HCT116 (cell line): ENCODE measurements at regions not wholly inside any gene's neighbourhood (a gene's known extent, or its start where the extent isn't known, plus 50 kb on each side); places are given as distances from the start of the nearest gene placed in this dataset.

ENCODE experiments used
- ATAC-seq: fragments of 200-7000 bp; cut with Tn5 transposase; 2 replicates; pipeline ENCODE4 v1.9.1; 2020; ENCODE audit warnings: mild to moderate bottlenecking, moderate library complexity
- BruUV-seq: library from RNA; stranded (reverse); fragments of 400-500 nt; replicated peaks from 2 replicates; lab custom pipeline; 2021; lab: Mats Ljungman, UMichigan
- CTCF ChIA-PET: fragments of 300-600 bp; sonication (Branson Sonifier 250); formaldehyde crosslinking; loops from one replicate; lab custom pipeline; 2021; ENCODE audit warnings: antibody characterized with exemption; lab: Charles Lee
- POLR2A ChIA-PET: fragments of 300-600, 350-600 bp; sonication (Branson Sonifier 250); formaldehyde crosslinking; loops from one replicate; lab custom pipeline; 2021; ENCODE audit warnings: antibody characterized with exemption; lab: Charles Lee
- RAD21 ChIA-PET, 2 experiments: fragments of 300-600 bp; sonication (Branson Sonifier 250); formaldehyde crosslinking; loops; one replicate each; lab custom pipeline; 2023; ENCODE audit warnings: low total read pairs in 2 of 2; ENCODE audit not compliant: uncharacterized antibody in 2 of 2, unreplicated experiment in 2 of 2, low non-redundant PET in 1 of 2; lab: Charles Lee
- DNase-seq: peaks from one replicate; pipeline ENCODE4 v3.0.0-alpha.2; 2010; ENCODE audit warnings: low read depth, low spot score
- H2AFZ ChIP-seq: fragments of 200-600 bp; shearing (Covaris generic), sonication (generic); 2 replicates; pipeline ENCODE4 v1.6.1; 2017; ENCODE audit warnings: low read depth, mixed run types, mixed read lengths, antibody characterized with exemption, low read length; ENCODE audit not compliant: poor library complexity, severe bottlenecking
- H3K27ac ChIP-seq: 2 replicates; pipeline ENCODE4 v1.5.1; 2012; ENCODE audit warnings: low read depth, low read length
- H3K27me3 ChIP-seq: fragments of 200-600 bp; sonication (generic); 2 replicates; pipeline ENCODE4 v1.6.1; 2016; ENCODE audit warnings: mixed run types, low read length, mixed read lengths; ENCODE audit not compliant: insufficient read depth
- H3K36me3 ChIP-seq, 2 experiments: fragments of 200-500 bp in 1 of 2; fragments of 200-600 bp in 1 of 2; sonication (Bioruptor generic) in 1 of 2; sonication (generic) in 1 of 2; 2 replicates each; pipeline versions ENCODE4 v1.5.1 to v1.6.1; 2014 to 2016; ENCODE audit warnings: low read length in 2 of 2, inconsistent platforms in 1 of 2, mixed read lengths in 1 of 2, mixed run types in 1 of 2; ENCODE audit not compliant: insufficient read depth in 2 of 2, control insufficient read depth in 1 of 2
- H3K4me1 ChIP-seq, 2 experiments: fragments of 200-600 bp in 1 of 2; sonication (generic) in 1 of 2; 2 replicates each; pipeline versions ENCODE4 v1.5.1 to v1.6.1; 2012 to 2017; ENCODE audit warnings: low read length in 2 of 2, inconsistent platforms in 1 of 2, mild to moderate bottlenecking in 1 of 2, mixed read lengths in 1 of 2, mixed run types in 1 of 2, moderate library complexity in 1 of 2; ENCODE audit not compliant: insufficient read depth in 2 of 2, control insufficient read depth in 1 of 2
- H3K4me2 ChIP-seq: fragments of 200-600 bp; sonication (generic); 2 replicates; pipeline ENCODE4 v1.6.1; 2017; ENCODE audit warnings: mixed run types, low read length, mixed read lengths
- H3K4me3 ChIP-seq, 2 experiments: fragments of 200-600 bp in 1 of 2; sonication (generic) in 1 of 2; replicated peaks in 1 of 2; 2 replicates each; pipeline ENCODE4 v1.5.1; 2011 to 2016; ENCODE audit warnings: low read length in 2 of 2, control low read depth in 1 of 2, low read depth in 1 of 2, mild to moderate bottlenecking in 1 of 2, mixed read lengths in 1 of 2, mixed run types in 1 of 2
- H3K79me2 ChIP-seq: fragments of 200-600 bp; sonication (generic); 2 replicates; pipeline ENCODE4 v1.6.1; 2017; ENCODE audit warnings: mild to moderate bottlenecking, mixed run types, low read length, moderate library complexity, mixed read lengths; ENCODE audit not compliant: insufficient read depth
- H3K9ac ChIP-seq: fragments of 200-600 bp; sonication (generic); 2 replicates; pipeline ENCODE4 v1.6.1; 2016; ENCODE audit warnings: low read length, mixed read lengths
- H3K9me2 ChIP-seq: fragments of 200-600 bp; sonication (generic), shearing (Covaris generic); 2 replicates; pipeline ENCODE4 v1.6.1; 2017; ENCODE audit warnings: mixed run types, mild to moderate bottlenecking, moderate library complexity; ENCODE audit not compliant: insufficient read depth
- H3K9me3 ChIP-seq, 2 experiments: fragments of 200-500 bp in 1 of 2; fragments of 200-600 bp in 1 of 2; sonication (Bioruptor generic) in 1 of 2; sonication (generic) in 1 of 2; 2 replicates each; pipeline ENCODE4 v1.6.1; 2014 to 2017; ENCODE audit warnings: low read length in 2 of 2, mixed read lengths in 2 of 2, inconsistent platforms in 1 of 2, low read depth in 1 of 2, mild to moderate bottlenecking in 1 of 2, mixed run types in 1 of 2, moderate library complexity in 1 of 2; ENCODE audit not compliant: control insufficient read depth in 1 of 2, insufficient read depth in 1 of 2
- H4K20me1 ChIP-seq: fragments of 200-600 bp; sonication (generic), shearing (Covaris generic); 2 replicates; pipeline ENCODE4 v1.6.1; 2017; ENCODE audit warnings: mixed run types, mild to moderate bottlenecking, moderate library complexity; ENCODE audit not compliant: insufficient read depth
- CEBPB ChIP-seq: IDR thresholded peaks from 2 replicates; pipeline ENCODE4 v1.6.1; 2012; ENCODE audit warnings: low read depth
- EZH2phosphoT487 ChIP-seq: fragments of 200-600 bp; IDR thresholded peaks from 2 replicates; pipeline ENCODE4 v1.6.1; 2018; ENCODE audit warnings: antibody characterized with exemption, borderline replicate concordance
- FOSL1 ChIP-seq: IDR thresholded peaks from 2 replicates; pipeline ENCODE4 v1.6.1; 2012; ENCODE audit warnings: low read depth
- POLR2AphosphoS5 ChIP-seq: IDR thresholded peaks from 2 replicates; pipeline ENCODE4 v1.6.1; 2011; ENCODE audit warnings: mild to moderate bottlenecking, low read depth, low read length, moderate library complexity
- RAD21 ChIP-seq: IDR thresholded peaks from 2 replicates; pipeline ENCODE4 v1.6.1; 2012; ENCODE audit warnings: low read depth, mild to moderate bottlenecking
- SIN3A ChIP-seq: IDR thresholded peaks from 2 replicates; pipeline ENCODE4 v1.6.1; 2012; ENCODE audit warnings: low read depth
- SP1 ChIP-seq: IDR thresholded peaks from 2 replicates; pipeline ENCODE4 v1.6.1; 2012; ENCODE audit warnings: low read depth
- ZFX ChIP-seq: fragments of 450-650 bp; IDR thresholded peaks from 2 replicates; pipeline ENCODE4 v1.6.1; 2017
- intact Hi-C: fragments of 100-400 bp; cut with micrococcal nuclease; formaldehyde crosslinking; loops from 2 replicates; pipeline ENCODE4 v1.10.0; 2022
- TF ChIP-seq, protein P1 (sequence below): IDR thresholded peaks from 2 replicates; pipeline ENCODE4 v1.6.1; 2011; ENCODE audit warnings: mild to moderate bottlenecking, low read length, moderate library complexity; ENCODE audit not compliant: insufficient replicate concordance; ENCODE audit errors: extremely low read depth
- TF ChIP-seq, protein P2 (sequence below): IDR thresholded peaks from 2 replicates; pipeline ENCODE4 v1.6.1; 2012; ENCODE audit warnings: low read depth

DNA sequence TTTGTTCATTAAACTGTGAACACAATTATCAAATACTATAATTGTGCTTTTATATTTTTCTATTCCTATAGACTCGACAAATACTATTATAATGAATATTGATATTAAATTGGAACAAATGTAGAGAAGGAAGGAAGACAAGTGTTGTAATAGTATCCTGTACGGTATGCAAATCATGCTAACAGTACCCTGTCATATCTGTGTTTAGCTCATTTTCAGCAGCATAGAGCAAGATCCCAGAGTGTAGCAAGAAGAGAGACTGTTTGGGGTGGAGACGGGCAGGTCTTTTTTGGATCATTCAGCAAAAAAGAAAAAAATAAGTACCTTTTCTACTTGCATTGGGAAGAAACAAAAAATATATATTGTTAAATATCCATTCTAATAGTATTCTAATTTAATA is 224.1 kb downstream of the TPRG1 start (continued):
- TF ChIP-seq CEBPB (no peak), ZFX (no peak)
- TF ChIP-seq, protein P1, sequence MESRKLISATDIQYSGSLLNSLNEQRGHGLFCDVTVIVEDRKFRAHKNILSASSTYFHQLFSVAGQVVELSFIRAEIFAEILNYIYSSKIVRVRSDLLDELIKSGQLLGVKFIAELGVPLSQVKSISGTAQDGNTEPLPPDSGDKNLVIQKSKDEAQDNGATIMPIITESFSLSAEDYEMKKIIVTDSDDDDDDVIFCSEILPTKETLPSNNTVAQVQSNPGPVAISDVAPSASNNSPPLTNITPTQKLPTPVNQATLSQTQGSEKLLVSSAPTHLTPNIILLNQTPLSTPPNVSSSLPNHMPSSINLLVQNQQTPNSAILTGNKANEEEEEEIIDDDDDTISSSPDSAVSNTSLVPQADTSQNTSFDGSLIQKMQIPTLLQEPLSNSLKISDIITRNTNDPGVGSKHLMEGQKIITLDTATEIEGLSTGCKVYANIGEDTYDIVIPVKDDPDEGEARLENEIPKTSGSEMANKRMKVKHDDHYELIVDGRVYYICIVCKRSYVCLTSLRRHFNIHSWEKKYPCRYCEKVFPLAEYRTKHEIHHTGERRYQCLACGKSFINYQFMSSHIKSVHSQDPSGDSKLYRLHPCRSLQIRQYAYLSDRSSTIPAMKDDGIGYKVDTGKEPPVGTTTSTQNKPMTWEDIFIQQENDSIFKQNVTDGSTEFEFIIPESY: no peak

DNA sequence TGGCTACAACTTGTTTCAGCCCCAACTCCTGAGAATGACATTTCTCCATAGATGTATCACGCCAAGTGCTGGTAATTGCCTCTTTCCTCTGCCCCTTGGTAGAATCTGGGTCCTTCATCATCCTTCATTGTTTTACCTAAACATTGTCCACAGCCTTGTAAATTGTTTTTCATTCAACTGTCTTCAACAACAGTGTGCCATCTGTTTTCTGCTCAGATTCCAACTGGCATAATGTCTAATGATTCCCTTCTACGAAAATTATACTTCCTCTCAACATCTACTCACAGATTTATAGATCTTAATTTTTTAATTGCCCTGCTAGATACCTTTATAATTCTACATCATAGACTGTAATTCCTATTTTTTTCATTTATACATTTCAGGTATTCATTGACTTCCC is 226.9 kb downstream of the TPRG1 start:
- DNase-seq (no peak), ATAC-seq (no peak)
- ChIA-PET RAD21 (no interaction called here), POLR2A (no interaction called here), CTCF (no interaction called here)
- Histone ChIP-seq H3K4me2 (no peak overlapping the region), H4K20me1 (no peaks in the 10 kb centered on the region), H3K4me1 (peaks cover 0 to 1% of the 10 kb centered on the region in 2 experiments; a peak in 2 of 4 replicates), H3K27me3 (no peaks in the 10 kb centered on the region), H3K4me3 (no peak overlapping the region), H3K79me2 (no peaks in the 10 kb centered on the region), H3K9me3 (no peaks in the 10 kb centered on the region), H3K27ac (no peak overlapping the region), H3K9me2 (no peaks in the 10 kb centered on the region), H3K36me3 (no peaks in the 10 kb centered on the region), H3K9ac (no peak overlapping the region), H2AFZ (no peak overlapping the region)
- no peak for TF ChIP-seq RAD21
- TF ChIP-seq EZH2phosphoT487: no peak
- no peak for TF ChIP-seq SIN3A
- TF ChIP-seq POLR2AphosphoS5: no peak
- no peak for TF ChIP-seq FOSL1
- no peak for TF ChIP-seq SP1
- TF ChIP-seq, protein P2, sequence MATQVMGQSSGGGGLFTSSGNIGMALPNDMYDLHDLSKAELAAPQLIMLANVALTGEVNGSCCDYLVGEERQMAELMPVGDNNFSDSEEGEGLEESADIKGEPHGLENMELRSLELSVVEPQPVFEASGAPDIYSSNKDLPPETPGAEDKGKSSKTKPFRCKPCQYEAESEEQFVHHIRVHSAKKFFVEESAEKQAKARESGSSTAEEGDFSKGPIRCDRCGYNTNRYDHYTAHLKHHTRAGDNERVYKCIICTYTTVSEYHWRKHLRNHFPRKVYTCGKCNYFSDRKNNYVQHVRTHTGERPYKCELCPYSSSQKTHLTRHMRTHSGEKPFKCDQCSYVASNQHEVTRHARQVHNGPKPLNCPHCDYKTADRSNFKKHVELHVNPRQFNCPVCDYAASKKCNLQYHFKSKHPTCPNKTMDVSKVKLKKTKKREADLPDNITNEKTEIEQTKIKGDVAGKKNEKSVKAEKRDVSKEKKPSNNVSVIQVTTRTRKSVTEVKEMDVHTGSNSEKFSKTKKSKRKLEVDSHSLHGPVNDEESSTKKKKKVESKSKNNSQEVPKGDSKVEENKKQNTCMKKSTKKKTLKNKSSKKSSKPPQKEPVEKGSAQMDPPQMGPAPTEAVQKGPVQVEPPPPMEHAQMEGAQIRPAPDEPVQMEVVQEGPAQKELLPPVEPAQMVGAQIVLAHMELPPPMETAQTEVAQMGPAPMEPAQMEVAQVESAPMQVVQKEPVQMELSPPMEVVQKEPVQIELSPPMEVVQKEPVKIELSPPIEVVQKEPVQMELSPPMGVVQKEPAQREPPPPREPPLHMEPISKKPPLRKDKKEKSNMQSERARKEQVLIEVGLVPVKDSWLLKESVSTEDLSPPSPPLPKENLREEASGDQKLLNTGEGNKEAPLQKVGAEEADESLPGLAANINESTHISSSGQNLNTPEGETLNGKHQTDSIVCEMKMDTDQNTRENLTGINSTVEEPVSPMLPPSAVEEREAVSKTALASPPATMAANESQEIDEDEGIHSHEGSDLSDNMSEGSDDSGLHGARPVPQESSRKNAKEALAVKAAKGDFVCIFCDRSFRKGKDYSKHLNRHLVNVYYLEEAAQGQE: no peak
- no TSS peak for BruUV-seq
- intact Hi-C loops: no loop called here
